ENCODE measurements at regions not wholly inside any gene's neighbourhood (a gene's known extent, or its start where the extent isn't known, plus 50 kb on each side); places are given as distances from the start of the nearest gene placed in this dataset.

- BruUV-seq (replicated peaks): no TSS peak
- Mint-ChIP-seq H3K4me1 (ENCODE audit: insufficient read depth, unreplicated experiment) (peaks cover 31% of the 10 kb centered on the region), H3K27me3 (ENCODE audit: insufficient read depth, unreplicated experiment) (no peaks in the 10 kb centered on the region), H3K9me3 (ENCODE audit: unreplicated experiment) (peaks cover 7% of the 10 kb centered on the region), H3K4me3 (ENCODE audit: unreplicated experiment) (no peak overlapping the region), H3K36me3 (ENCODE audit: insufficient read depth, unreplicated experiment) (peaks cover 5% of the 10 kb centered on the region), H3K27ac (ENCODE audit: low read depth, unreplicated experiment) (peak overlapping the region; percentile 14)
- ChIA-PET CTCF (interaction anchor here (0.5 to 1.4 kb wide), 4 partner anchors 39 to 403 kb away, joined by 3 to 6 read pairs (median 3); no protein-coding TSS in a partner anchor), POLR2A (interaction anchor here (0.6 to 1.0 kb wide), 3 partner anchors 45 to 478 kb away, joined by 3 read pairs; no protein-coding TSS in a partner anchor)
- DNase-seq (ENCODE audit: unreplicated experiment): no peak
- TF ChIP-seq, protein P1, sequence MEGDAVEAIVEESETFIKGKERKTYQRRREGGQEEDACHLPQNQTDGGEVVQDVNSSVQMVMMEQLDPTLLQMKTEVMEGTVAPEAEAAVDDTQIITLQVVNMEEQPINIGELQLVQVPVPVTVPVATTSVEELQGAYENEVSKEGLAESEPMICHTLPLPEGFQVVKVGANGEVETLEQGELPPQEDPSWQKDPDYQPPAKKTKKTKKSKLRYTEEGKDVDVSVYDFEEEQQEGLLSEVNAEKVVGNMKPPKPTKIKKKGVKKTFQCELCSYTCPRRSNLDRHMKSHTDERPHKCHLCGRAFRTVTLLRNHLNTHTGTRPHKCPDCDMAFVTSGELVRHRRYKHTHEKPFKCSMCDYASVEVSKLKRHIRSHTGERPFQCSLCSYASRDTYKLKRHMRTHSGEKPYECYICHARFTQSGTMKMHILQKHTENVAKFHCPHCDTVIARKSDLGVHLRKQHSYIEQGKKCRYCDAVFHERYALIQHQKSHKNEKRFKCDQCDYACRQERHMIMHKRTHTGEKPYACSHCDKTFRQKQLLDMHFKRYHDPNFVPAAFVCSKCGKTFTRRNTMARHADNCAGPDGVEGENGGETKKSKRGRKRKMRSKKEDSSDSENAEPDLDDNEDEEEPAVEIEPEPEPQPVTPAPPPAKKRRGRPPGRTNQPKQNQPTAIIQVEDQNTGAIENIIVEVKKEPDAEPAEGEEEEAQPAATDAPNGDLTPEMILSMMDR (IDR thresholded peaks at IDR 0.05; ENCODE audit: unreplicated experiment): no peak
- intact Hi-C loops (cut with micrococcal nuclease): no loop called here
These were observed 479.4 kb upstream of the MAN1A1 start for GRCh38 chr6:119829006-119829405.

- no peaks in the 10 kb centered on the region for H3K9me3 Mint-ChIP-seq (ENCODE audit: unreplicated experiment)
- POLR2A ChIA-PET: interaction anchor here (1.2 kb wide), 1 partner anchor 9 kb away, joined by 4 read pairs; no protein-coding TSS in a partner anchor
These were observed 471.8 kb upstream of the MAN1A1 start for GRCh38 chr6:119821380-119821779.

GRCh38 chr6:119818876-119819275 lies 469.3 kb upstream of the MAN1A1 start:
- H3K27ac Mint-ChIP-seq (ENCODE audit: low read depth, unreplicated experiment): no peak overlapping the region
- no peak for DNase-seq (ENCODE audit: unreplicated experiment)
- no peaks in the 10 kb centered on the region for H3K9me3 Mint-ChIP-seq (ENCODE audit: unreplicated experiment)
- no TSS peak for BruUV-seq (replicated peaks)
- CTCF ChIA-PET: interaction anchor here (0.6 to 1.1 kb wide), 5 partner anchors 9 to 296 kb away, joined by 3 to 4 read pairs (median 3); no protein-coding TSS in a partner anchor
- TF ChIP-seq, protein P1 (IDR thresholded peaks at IDR 0.05; ENCODE audit: unreplicated experiment): no peak
- H3K4me3 Mint-ChIP-seq (ENCODE audit: unreplicated experiment): no peak overlapping the region
- H3K36me3 Mint-ChIP-seq (ENCODE audit: insufficient read depth, unreplicated experiment): no peaks in the 10 kb centered on the region
- intact Hi-C loops (cut with micrococcal nuclease): no loop called here
- no peaks in the 10 kb centered on the region for H3K4me1 Mint-ChIP-seq (ENCODE audit: insufficient read depth, unreplicated experiment)
- H3K27me3 Mint-ChIP-seq (ENCODE audit: insufficient read depth, unreplicated experiment): no peaks in the 10 kb centered on the region
- POLR2A ChIA-PET: no interaction called here

More at GRCh38 chr6:119821380-119821779, 471.8 kb upstream of the MAN1A1 start:
- no peaks in the 10 kb centered on the region for H3K36me3 Mint-ChIP-seq (ENCODE audit: insufficient read depth, unreplicated experiment)
- no peaks in the 10 kb centered on the region for H3K4me1 Mint-ChIP-seq (ENCODE audit: insufficient read depth, unreplicated experiment)
- no peak overlapping the region for H3K27ac Mint-ChIP-seq (ENCODE audit: low read depth, unreplicated experiment)
- no peak for DNase-seq (ENCODE audit: unreplicated experiment)
- no TSS peak for BruUV-seq (replicated peaks)
- H3K27me3 Mint-ChIP-seq (ENCODE audit: insufficient read depth, unreplicated experiment): no peaks in the 10 kb centered on the region
- intact Hi-C loops (cut with micrococcal nuclease): no loop called here
- no peak overlapping the region for H3K4me3 Mint-ChIP-seq (ENCODE audit: unreplicated experiment)
- CTCF ChIA-PET: no interaction called here
- TF ChIP-seq, protein P1 (IDR thresholded peaks at IDR 0.05; ENCODE audit: unreplicated experiment): no peak

- TF ChIP-seq, protein P1 (IDR thresholded peaks at IDR 0.05; ENCODE audit: unreplicated experiment): no peak
- Mint-ChIP-seq H3K27me3 (ENCODE audit: insufficient read depth, unreplicated experiment) (no peaks in the 10 kb centered on the region), H3K27ac (ENCODE audit: low read depth, unreplicated experiment) (no peak overlapping the region), H3K36me3 (ENCODE audit: insufficient read depth, unreplicated experiment) (no peaks in the 10 kb centered on the region), H3K9me3 (ENCODE audit: unreplicated experiment) (no peaks in the 10 kb centered on the region), H3K4me1 (ENCODE audit: insufficient read depth, unreplicated experiment) (no peaks in the 10 kb centered on the region), H3K4me3 (ENCODE audit: unreplicated experiment) (no peak overlapping the region)
- ChIA-PET CTCF (no interaction called here), POLR2A (no interaction called here)
- intact Hi-C loops (cut with micrococcal nuclease): no loop called here
- BruUV-seq (replicated peaks): no TSS peak
- DNase-seq (ENCODE audit: unreplicated experiment): no peak
These were observed 465.2 kb upstream of the MAN1A1 start for GRCh38 chr6:119814609-119815400.
